H1 (cell line): ENCODE measurements at regions not wholly inside any gene's neighbourhood (a gene's known extent, or its start where the extent isn't known, plus 50 kb on each side); places are given as distances from the start of the nearest gene placed in this dataset.

ENCODE experiments used
- CTCF ChIA-PET: fragments of 300-600 bp; sonication (Branson Sonifier 250); formaldehyde crosslinking; loops from one replicate; lab custom pipeline; 2021; ENCODE audit not compliant: partially characterized antibody; lab: Charles Lee
- POLR2A ChIA-PET: fragments of 300-600 bp; sonication (Branson Sonifier 250); formaldehyde crosslinking; loops from one replicate; lab custom pipeline; 2021; ENCODE audit warnings: inconsistent platforms; ENCODE audit not compliant: partially characterized antibody; lab: Charles Lee
- DNase-seq, 2 experiments: peaks; one replicate each; pipeline versions ENCODE4 v3.0.0 to v3.0.0-alpha.2; 2010 to 2022; ENCODE audit warnings: low spot score in 2 of 2, low read depth in 1 of 2, mixed read lengths in 1 of 2
- FAIRE-seq: peaks from 2 replicates; lab custom pipeline; 2011; peaks lifted over from hg19 to GRCh38; lab: Jason Lieb, UNC
- H2AFZ ChIP-seq: 2 replicates; pipeline ENCODE4 v1.8.1; 2012; ENCODE audit warnings: low read length, inconsistent platforms
- H2AK5ac ChIP-seq: 2 replicates; pipeline ENCODE4 v1.6.1; 2013; ENCODE audit warnings: low read depth, low read length
- H2BK120ac ChIP-seq: replicated peaks from 2 replicates; pipeline ENCODE3; 2013; ENCODE audit warnings: low read depth, low read length, inconsistent platforms
- H2BK12ac ChIP-seq: 2 replicates; pipeline ENCODE4 v1.6.1; 2013; ENCODE audit warnings: low read depth, low read length
- H2BK15ac ChIP-seq: 2 replicates; pipeline ENCODE4 v1.6.1; 2013; ENCODE audit warnings: low read length
- H2BK20ac ChIP-seq: 2 replicates; pipeline ENCODE4 v1.6.1; 2013; ENCODE audit warnings: low read length
- H2BK5ac ChIP-seq: 2 replicates; pipeline ENCODE4 v1.6.1; 2013; ENCODE audit warnings: low read depth, low read length
- H3K14ac ChIP-seq: 2 replicates; pipeline ENCODE4 v1.6.1; 2013; ENCODE audit warnings: inconsistent platforms; ENCODE audit not compliant: insufficient read length
- H3K18ac ChIP-seq: 2 replicates; pipeline ENCODE4 v1.6.1; 2013; ENCODE audit warnings: low read length; ENCODE audit errors: extremely low read depth
- H3K23ac ChIP-seq: 2 replicates; pipeline ENCODE4 v1.6.1; 2013; ENCODE audit warnings: inconsistent platforms; ENCODE audit not compliant: insufficient read length
- H3K23me2 ChIP-seq: 2 replicates; pipeline ENCODE4 v1.6.1; 2013; ENCODE audit warnings: low read depth, low read length
- H3K27ac ChIP-seq: 2 replicates; pipeline ENCODE4 v1.6.1; 2011; ENCODE audit warnings: low read depth, low read length, inconsistent platforms
- H3K27me3 ChIP-seq, 4 experiments: replicated peaks in 1 of 4; 1 replicate in 1 of 4; 2 replicates in 3 of 4; pipeline versions ENCODE4 v1.6.1 to v1.8.1; 2011 to 2013; ENCODE audit warnings: low read length in 3 of 4, mild to moderate bottlenecking in 3 of 4, inconsistent platforms in 2 of 4, mixed read lengths in 2 of 4, moderate library complexity in 1 of 4; ENCODE audit not compliant: control insufficient read depth in 3 of 4, insufficient read depth in 3 of 4; ENCODE audit errors: extremely low read depth in 1 of 4
- H3K36me3 ChIP-seq, 4 experiments: 2 replicates each; pipeline versions ENCODE4 v1.6.1 to v1.8.1; 2011 to 2013; ENCODE audit warnings: mild to moderate bottlenecking in 4 of 4, low read length in 3 of 4, moderate library complexity in 2 of 4, control low read depth in 1 of 4, inconsistent platforms in 1 of 4; ENCODE audit not compliant: insufficient read depth in 4 of 4, control insufficient read depth in 2 of 4
- H3K4ac ChIP-seq: replicated peaks from 2 replicates; pipeline ENCODE3; 2013; ENCODE audit warnings: low read length, low read depth, mixed read lengths, inconsistent platforms; ENCODE audit not compliant: insufficient read length
- H3K4me1 ChIP-seq, 4 experiments: replicated peaks in 1 of 4; 1 replicate in 1 of 4; 2 replicates in 3 of 4; pipeline versions ENCODE4 v1.6.1 to v1.8.1; 2011 to 2013; ENCODE audit warnings: low read length in 3 of 4, inconsistent platforms in 2 of 4, mixed read lengths in 1 of 4; ENCODE audit not compliant: insufficient read depth in 4 of 4, control insufficient read depth in 3 of 4
- H3K4me2 ChIP-seq, 2 experiments: 2 replicates each; pipeline versions ENCODE4 v1.6.1 to v1.8.1; 2011 to 2013; ENCODE audit warnings: low read depth in 2 of 2, low read length in 2 of 2, control low read depth in 1 of 2, inconsistent platforms in 1 of 2, mild to moderate bottlenecking in 1 of 2; ENCODE audit not compliant: insufficient read depth in 1 of 2
- H3K4me3 ChIP-seq, 4 experiments: fragments of 200-600, 300-600 bp in 1 of 4; sonication (generic), shearing (Covaris generic), sonication (Bioruptor Twin) in 1 of 4; 2 replicates each; pipeline versions ENCODE4 v1.5.1 to v1.8.1; 2011 to 2016; ENCODE audit warnings: low read length in 4 of 4, low read depth in 3 of 4, control low read depth in 2 of 4, inconsistent platforms in 2 of 4, mild to moderate bottlenecking in 2 of 4, mixed read lengths in 1 of 4, moderate library complexity in 1 of 4; ENCODE audit not compliant: insufficient read depth in 2 of 4; ENCODE audit errors: extremely low read depth in 1 of 4
- H3K56ac ChIP-seq: replicated peaks from 2 replicates; pipeline ENCODE3; 2013; ENCODE audit warnings: low read depth, mild to moderate bottlenecking, mixed read lengths, low read length, inconsistent platforms; ENCODE audit not compliant: insufficient read length
- H3K79me1 ChIP-seq: 2 replicates; pipeline ENCODE4 v1.6.1; 2013; ENCODE audit warnings: low read depth, low read length, control low read depth
- H3K79me2 ChIP-seq, 2 experiments: 2 replicates each; pipeline versions ENCODE4 v1.6.1 to v1.8.1; 2012 to 2013; ENCODE audit warnings: low read length in 2 of 2, mild to moderate bottlenecking in 2 of 2, inconsistent platforms in 1 of 2; ENCODE audit not compliant: insufficient read depth in 2 of 2, control insufficient read depth in 1 of 2
- H3K9ac ChIP-seq, 4 experiments: replicated peaks in 1 of 4; 1 replicate in 1 of 4; 2 replicates in 3 of 4; pipeline versions ENCODE4 v1.6.1 to v1.8.1; 2011 to 2013; ENCODE audit warnings: low read depth in 3 of 4, low read length in 3 of 4, control low read depth in 2 of 4, mild to moderate bottlenecking in 2 of 4, moderate library complexity in 2 of 4, inconsistent platforms in 1 of 4; ENCODE audit errors: extremely low read depth in 1 of 4
- H3K9me3 ChIP-seq, 2 experiments: 2 replicates each; pipeline versions ENCODE4 v1.6.1 to v1.8.1; 2012 to 2013; ENCODE audit warnings: mild to moderate bottlenecking in 2 of 2, moderate library complexity in 2 of 2, control low read depth in 1 of 2, inconsistent platforms in 1 of 2, low read depth in 1 of 2, low read length in 1 of 2, mixed read lengths in 1 of 2; ENCODE audit not compliant: insufficient read depth in 2 of 2
- H4K20me1 ChIP-seq, 2 experiments: replicated peaks in 1 of 2; 2 replicates each; pipeline versions ENCODE3 to v1.8.1; 2011 to 2013; ENCODE audit warnings: inconsistent platforms in 2 of 2, low read length in 2 of 2, mild to moderate bottlenecking in 1 of 2; ENCODE audit not compliant: insufficient read depth in 2 of 2, control insufficient read depth in 1 of 2
- H4K5ac ChIP-seq: 2 replicates; pipeline ENCODE4 v1.6.1; 2013; ENCODE audit warnings: low read length, low read depth, mixed read lengths, inconsistent platforms; ENCODE audit not compliant: insufficient read length
- H4K8ac ChIP-seq: 2 replicates; pipeline ENCODE4 v1.8.0; 2013; ENCODE audit warnings: mild to moderate bottlenecking, moderate library complexity, low read length, inconsistent platforms; ENCODE audit not compliant: insufficient read depth; ENCODE audit errors: extremely low read depth
- H4K91ac ChIP-seq: replicated peaks from 2 replicates; pipeline ENCODE3; 2013; ENCODE audit warnings: low read length, mixed read lengths, inconsistent platforms; ENCODE audit not compliant: insufficient read length
- HDAC6 ChIP-seq: IDR thresholded peaks from one replicate; pipeline ENCODE4 v1.7.1; 2012; ENCODE audit warnings: low read depth, mild to moderate bottlenecking, inconsistent platforms, low read length, moderate library complexity
- JUND ChIP-seq: IDR thresholded peaks from 2 replicates; pipeline ENCODE4 v1.6.1; 2011; ENCODE audit warnings: mild to moderate bottlenecking, improper control_type of control experiment, low read length
- POLR2A ChIP-seq, 2 experiments: IDR thresholded peaks; 1 replicate in 1 of 2; 2 replicates in 1 of 2; pipeline ENCODE4 v1.6.1; 2011; ENCODE audit warnings: low read depth in 2 of 2, low read length in 2 of 2, mild to moderate bottlenecking in 2 of 2; ENCODE audit errors: control extremely low read depth in 1 of 2
- WGBS, 2 experiments: shearing (Covaris generic) in 1 of 2; methylation state at CpG; one replicate each; pipeline versions ENCODE4 v1.1.6 to v1.1.7; 2013 to 2015; ENCODE audit warnings: low lambda C conversion rate in 2 of 2, mixed read lengths in 2 of 2, inconsistent platforms in 1 of 2, low coverage in 1 of 2, missing lambda C conversion rate in 1 of 2; ENCODE audit not compliant: insufficient replicate concordance in 2 of 2, insufficient coverage in 1 of 2, insufficient read length in 1 of 2; ENCODE audit errors: extremely low coverage in 1 of 2, missing lambda C conversion rate in 1 of 2; 5-methylcytosine and 5-hydroxymethylcytosine counted together

DNA sequence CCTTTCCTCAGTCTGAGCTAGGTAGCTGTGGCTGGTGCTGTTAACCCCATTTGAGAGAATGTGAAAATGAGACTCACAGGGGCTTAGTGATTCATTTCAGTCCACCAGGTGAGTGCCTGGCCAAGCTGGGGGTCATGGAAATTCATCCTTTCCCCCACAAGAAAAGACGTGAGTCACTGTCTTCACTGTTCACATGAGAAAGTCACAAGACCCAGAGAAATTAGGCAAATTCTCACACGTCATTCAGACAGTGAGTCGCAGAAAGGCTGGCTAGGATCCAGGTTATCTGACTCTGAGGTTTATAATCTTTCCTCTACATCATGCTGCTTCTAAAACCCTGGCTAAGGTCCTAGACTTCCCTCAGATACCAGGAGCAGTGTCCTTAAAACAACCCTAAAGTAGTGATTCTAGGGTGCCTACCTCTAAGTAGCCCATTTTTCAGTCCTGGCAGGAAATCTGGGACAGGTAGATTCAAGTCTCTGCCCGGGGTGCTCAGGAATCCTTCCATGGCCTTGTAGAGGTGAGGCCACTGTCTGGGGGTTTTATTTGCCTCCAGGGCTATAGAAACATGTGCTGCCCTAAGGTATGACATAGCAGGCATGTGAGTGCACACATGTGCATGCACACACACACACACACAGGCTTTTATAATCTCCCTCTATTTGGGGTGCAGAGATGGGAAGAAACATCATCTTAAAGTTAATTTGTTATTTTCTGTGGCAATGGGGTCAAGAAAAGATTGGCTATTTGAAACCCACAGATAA is 427.9 kb upstream of the CELF2 start:
- no peak overlapping the region for H3K23ac ChIP-seq
- no peak for DNase-seq
- WGBS, 2 experiments = 94% methylated on average over 4 of the region's 4 CpGs; no CpG with 5 or more reads in 1 of the 2 experiments

More for the DNA sequence above, 427.9 kb upstream of the CELF2 start:
- FAIRE-seq = no peak
- Histone ChIP-seq H3K79me1 (no peaks in the 10 kb centered on the region), H2AK5ac (no peak overlapping the region), H3K36me3 (no peaks in the 10 kb centered on the region), H2AFZ (no peak overlapping the region), H4K5ac (no peak overlapping the region), H3K27me3 (no peaks in the 10 kb centered on the region), H2BK12ac (no peak overlapping the region), H3K18ac (no peak overlapping the region), H4K20me1 (no peaks in the 10 kb centered on the region), H2BK5ac (no peak overlapping the region), H3K4me2 (no peak overlapping the region), H3K27ac (no peak overlapping the region), H4K8ac (no peak overlapping the region), H3K14ac (no peak overlapping the region), H3K4me3 (no peak overlapping the region), H3K4ac (no peak overlapping the region), H3K79me2 (no peaks in the 10 kb centered on the region), H2BK120ac (no peak overlapping the region), H3K4me1 (peaks cover 0 to 3% (median 0%) of the 10 kb centered on the region in 4 experiments; a peak in 1 of 7 replicates), H3K9ac (no peak overlapping the region), H2BK15ac (no peak overlapping the region), H3K23me2 (no peaks in the 10 kb centered on the region), H3K9me3 (peaks cover 0 to 4% of the 10 kb centered on the region in 2 experiments; a peak in 1 of 4 replicates), H4K91ac (no peak overlapping the region), H3K56ac (no peak overlapping the region), H2BK20ac (no peak overlapping the region; the same call in 1 of the 2 replicates)
- ChIA-PET POLR2A (no interaction called here), CTCF (interaction anchor here (1.0 kb wide), 1 partner anchor 13 kb away, joined by 4 read pairs; no protein-coding TSS in a partner anchor)
- TF ChIP-seq POLR2A (IDR thresholded peaks at IDR 0.05; ENCODE audit: control extremely low read depth in 1 of 2, low read depth in 2 of 2, low read length in 2 of 2) (no peak), JUND (no peak), HDAC6 (no peak)
